ENCODE measurements at regions not wholly inside any gene's neighbourhood (a gene's known extent, or its start where the extent isn't known, plus 50 kb on each side); places are given as distances from the start of the nearest gene placed in this dataset.

DNA sequence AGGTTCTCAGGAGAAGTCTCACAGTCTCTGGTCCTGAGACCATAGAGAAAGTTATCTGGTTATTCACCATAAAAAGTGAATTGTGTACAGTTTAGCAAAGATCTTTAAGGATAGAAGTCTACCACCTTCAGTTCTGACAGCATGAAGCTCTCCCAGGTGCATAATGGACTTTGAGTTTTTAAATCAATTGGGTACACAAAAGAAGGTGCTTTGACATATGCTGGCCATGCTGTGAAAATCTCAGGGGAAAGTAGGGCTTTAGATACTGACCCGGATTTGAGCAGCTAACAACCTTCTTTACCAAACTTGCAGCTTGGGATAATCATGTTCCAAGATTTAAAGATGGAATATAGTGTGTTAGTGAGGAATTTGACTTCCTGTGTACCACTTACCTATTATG lies 264.2 kb downstream of the ZSWIM6 start:
- intact Hi-C loops (cut with micrococcal nuclease; ENCODE audit: unreplicated experiment) = no loop called here
- H3K9me3 Mint-ChIP-seq (ENCODE audit: low read depth, unreplicated experiment) = no peaks in the 10 kb centered on the region
- peaks cover 24% of the 10 kb centered on the region for H3K4me1 Mint-ChIP-seq (ENCODE audit: low read depth, unreplicated experiment)
- DNase-seq = no peak
- no peak overlapping the region for H3K27ac Mint-ChIP-seq (ENCODE audit: unreplicated experiment)
- CTCF ChIA-PET = no interaction called here
- H3K4me3 Mint-ChIP-seq (ENCODE audit: low read depth, unreplicated experiment) = no peak overlapping the region
- H3K27me3 Mint-ChIP-seq (ENCODE audit: unreplicated experiment) = peaks cover 9% of the 10 kb centered on the region
- H3K36me3 Mint-ChIP-seq (ENCODE audit: insufficient read depth, unreplicated experiment) = no peaks in the 10 kb centered on the region
- TF ChIP-seq, protein P1, sequence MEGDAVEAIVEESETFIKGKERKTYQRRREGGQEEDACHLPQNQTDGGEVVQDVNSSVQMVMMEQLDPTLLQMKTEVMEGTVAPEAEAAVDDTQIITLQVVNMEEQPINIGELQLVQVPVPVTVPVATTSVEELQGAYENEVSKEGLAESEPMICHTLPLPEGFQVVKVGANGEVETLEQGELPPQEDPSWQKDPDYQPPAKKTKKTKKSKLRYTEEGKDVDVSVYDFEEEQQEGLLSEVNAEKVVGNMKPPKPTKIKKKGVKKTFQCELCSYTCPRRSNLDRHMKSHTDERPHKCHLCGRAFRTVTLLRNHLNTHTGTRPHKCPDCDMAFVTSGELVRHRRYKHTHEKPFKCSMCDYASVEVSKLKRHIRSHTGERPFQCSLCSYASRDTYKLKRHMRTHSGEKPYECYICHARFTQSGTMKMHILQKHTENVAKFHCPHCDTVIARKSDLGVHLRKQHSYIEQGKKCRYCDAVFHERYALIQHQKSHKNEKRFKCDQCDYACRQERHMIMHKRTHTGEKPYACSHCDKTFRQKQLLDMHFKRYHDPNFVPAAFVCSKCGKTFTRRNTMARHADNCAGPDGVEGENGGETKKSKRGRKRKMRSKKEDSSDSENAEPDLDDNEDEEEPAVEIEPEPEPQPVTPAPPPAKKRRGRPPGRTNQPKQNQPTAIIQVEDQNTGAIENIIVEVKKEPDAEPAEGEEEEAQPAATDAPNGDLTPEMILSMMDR (IDR thresholded peaks at IDR 0.05; ENCODE audit: unreplicated experiment) = no peak
- no TSS peak for BruUV-seq (replicated peaks)

DNA sequence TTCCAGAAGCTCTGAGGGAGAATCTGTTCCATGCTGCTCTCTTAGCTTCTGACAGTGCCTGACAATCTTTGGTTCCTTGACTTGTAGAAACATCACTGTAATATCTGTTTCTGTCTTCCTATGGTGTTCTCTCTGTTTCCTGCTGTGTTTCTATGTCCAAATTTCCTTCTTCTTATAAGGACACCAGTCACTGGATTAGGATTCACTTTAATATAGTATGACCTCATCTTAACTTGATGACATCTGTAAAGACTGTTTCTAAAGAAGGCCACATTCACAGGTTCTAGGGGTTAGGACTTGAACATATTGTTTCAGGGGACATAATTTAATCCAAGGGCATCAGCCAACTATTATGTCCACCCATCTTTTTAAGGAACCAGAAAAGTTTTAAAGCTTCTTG lies 265.6 kb downstream of the ZSWIM6 start:
- BruUV-seq (replicated peaks) = no TSS peak
- no peaks in the 10 kb centered on the region for H3K9me3 Mint-ChIP-seq (ENCODE audit: low read depth, unreplicated experiment)
- no peak for DNase-seq
- no peak overlapping the region for H3K4me3 Mint-ChIP-seq (ENCODE audit: low read depth, unreplicated experiment)
- H3K27ac Mint-ChIP-seq (ENCODE audit: unreplicated experiment) = no peak overlapping the region
- peaks cover 12% of the 10 kb centered on the region for H3K27me3 Mint-ChIP-seq (ENCODE audit: unreplicated experiment)
- CTCF ChIA-PET = no interaction called here
- TF ChIP-seq, protein P1 (IDR thresholded peaks at IDR 0.05; ENCODE audit: unreplicated experiment) = no peak
- intact Hi-C loops (cut with micrococcal nuclease; ENCODE audit: unreplicated experiment) = no loop called here
- peaks cover 24% of the 10 kb centered on the region for H3K4me1 Mint-ChIP-seq (ENCODE audit: low read depth, unreplicated experiment)
- no peaks in the 10 kb centered on the region for H3K36me3 Mint-ChIP-seq (ENCODE audit: insufficient read depth, unreplicated experiment)

DNA sequence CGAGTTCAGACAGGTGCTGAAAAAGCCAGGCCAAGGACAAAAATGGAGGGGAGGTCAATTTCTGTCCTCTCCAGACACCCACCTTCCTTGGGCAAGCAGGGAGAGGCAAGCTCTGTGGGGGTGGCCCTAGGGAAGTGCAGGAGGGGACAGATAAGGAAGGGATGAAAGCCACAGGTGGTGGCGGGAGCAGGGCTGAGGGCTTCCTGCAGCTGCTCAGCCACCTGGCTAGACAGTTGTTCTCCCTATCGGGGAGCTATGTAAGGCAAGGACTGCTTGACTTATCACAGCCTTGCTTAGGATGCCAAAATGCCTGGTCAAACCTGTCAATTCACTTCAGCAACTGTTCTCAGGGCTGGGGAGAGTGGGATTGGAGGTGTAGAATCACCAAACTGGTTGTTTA lies 266.1 kb downstream of the ZSWIM6 start:
- H3K27me3 Mint-ChIP-seq (ENCODE audit: unreplicated experiment) = peaks cover 14% of the 10 kb centered on the region
- TF ChIP-seq, protein P1 (IDR thresholded peaks at IDR 0.05; ENCODE audit: unreplicated experiment) = no peak
- H3K36me3 Mint-ChIP-seq (ENCODE audit: insufficient read depth, unreplicated experiment) = no peaks in the 10 kb centered on the region
- CTCF ChIA-PET = no interaction called here
- no peak overlapping the region for H3K27ac Mint-ChIP-seq (ENCODE audit: unreplicated experiment)
- intact Hi-C loops (cut with micrococcal nuclease; ENCODE audit: unreplicated experiment) = no loop called here
- no peak for DNase-seq
- no TSS peak for BruUV-seq (replicated peaks)
- H3K9me3 Mint-ChIP-seq (ENCODE audit: low read depth, unreplicated experiment) = no peaks in the 10 kb centered on the region
- H3K4me3 Mint-ChIP-seq (ENCODE audit: low read depth, unreplicated experiment) = no peak overlapping the region
- H3K4me1 Mint-ChIP-seq (ENCODE audit: low read depth, unreplicated experiment) = peaks cover 24% of the 10 kb centered on the region

DNA sequence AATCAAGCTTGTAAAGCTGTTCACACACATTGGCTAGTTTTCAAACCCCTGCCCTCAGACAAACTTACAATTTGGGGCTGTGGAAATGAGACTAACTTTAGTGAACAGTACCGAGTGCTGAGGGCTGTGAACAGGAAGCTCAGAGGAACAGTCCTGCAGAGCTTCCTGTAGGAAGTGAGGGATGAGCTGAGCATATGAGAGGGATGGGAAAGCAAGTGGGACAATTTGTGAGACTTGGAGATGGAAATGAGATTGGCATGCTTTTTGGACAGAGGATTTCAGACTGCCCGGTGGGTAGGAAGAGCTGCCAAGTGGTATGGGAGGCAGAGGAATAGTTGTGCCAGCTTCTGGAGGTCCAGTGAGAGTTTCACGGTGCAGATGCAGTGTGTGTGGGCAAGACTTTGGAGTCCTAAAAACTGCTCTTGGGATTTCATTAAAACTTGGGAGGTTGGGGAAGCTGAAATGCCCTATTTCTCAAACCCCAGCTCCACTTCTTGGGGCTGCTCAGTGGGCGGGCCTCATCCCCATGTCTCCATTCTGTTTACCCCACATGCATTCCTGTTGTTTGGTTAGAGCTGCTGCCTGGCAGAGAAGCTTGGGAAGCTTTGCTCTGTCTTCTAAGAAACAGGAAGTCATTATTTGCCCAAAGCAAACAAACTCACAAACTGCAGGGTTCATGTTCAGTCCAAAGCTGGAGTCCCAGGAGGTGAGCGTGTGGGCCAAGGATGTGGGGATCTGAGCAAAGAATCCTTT lies 267.5 kb downstream of the ZSWIM6 start:
- H3K36me3 Mint-ChIP-seq (ENCODE audit: insufficient read depth, unreplicated experiment) = no peaks in the 10 kb centered on the region
- intact Hi-C loops (cut with micrococcal nuclease; ENCODE audit: unreplicated experiment) = no loop called here
- peaks cover 17% of the 10 kb centered on the region for H3K27me3 Mint-ChIP-seq (ENCODE audit: unreplicated experiment)
- BruUV-seq (replicated peaks) = no TSS peak
- peak; percentile 29 for DNase-seq
- H3K27ac Mint-ChIP-seq (ENCODE audit: unreplicated experiment) = no peak overlapping the region
- CTCF ChIA-PET = interaction anchor here (1.1 to 1.4 kb wide), 2 partner anchors 13 to 19 kb away, joined by 3 read pairs; no protein-coding TSS in a partner anchor
- H3K4me1 Mint-ChIP-seq (ENCODE audit: low read depth, unreplicated experiment) = peaks cover 24% of the 10 kb centered on the region
- H3K4me3 Mint-ChIP-seq (ENCODE audit: low read depth, unreplicated experiment) = no peak overlapping the region
- H3K9me3 Mint-ChIP-seq (ENCODE audit: low read depth, unreplicated experiment) = no peaks in the 10 kb centered on the region
- TF ChIP-seq, protein P1 (IDR thresholded peaks at IDR 0.05; ENCODE audit: unreplicated experiment) = no peak
